ENCODE measurements at regions not wholly inside any gene's neighbourhood (a gene's known extent, or its start where the extent isn't known, plus 50 kb on each side); places are given as distances from the start of the nearest gene placed in this dataset.

DNA sequence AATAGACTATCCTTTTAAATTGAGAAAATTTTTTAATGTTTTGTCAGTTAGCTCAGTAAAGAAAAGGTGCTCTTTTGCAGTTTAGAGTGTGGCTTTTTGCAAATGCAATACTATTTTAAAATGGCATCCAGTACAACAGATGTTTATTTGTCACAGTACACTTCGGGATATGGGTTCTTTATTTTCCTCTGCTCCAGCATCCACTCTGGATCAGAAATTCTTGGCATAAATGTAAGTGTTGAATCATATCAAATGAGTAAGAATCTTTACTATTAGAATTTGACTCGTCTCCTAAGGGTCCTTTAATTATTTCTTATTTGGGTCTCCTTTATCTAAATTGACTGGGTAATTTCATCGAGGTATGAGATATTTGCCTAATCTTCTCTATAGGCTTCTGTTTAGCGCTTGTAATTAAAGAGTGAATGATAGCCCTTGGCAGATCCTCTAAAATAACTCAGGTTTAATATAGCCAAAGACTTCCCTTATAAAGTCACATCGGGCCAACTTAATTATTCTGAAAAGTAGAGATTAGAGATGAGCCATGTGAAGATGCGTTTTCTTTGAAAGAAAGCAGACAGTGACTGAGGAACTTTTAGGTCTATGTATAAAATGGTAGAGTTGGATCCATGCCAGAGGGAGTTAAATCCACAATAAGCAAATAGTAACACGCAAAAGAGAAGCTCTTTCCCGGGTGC, 132.7 kb downstream of the CASP12 start:
- no peak for TF ChIP-seq EZH2 (IDR thresholded peaks at IDR 0.05; ENCODE audit: borderline replicate concordance, low read length)
- TF ChIP-seq, protein P1, sequence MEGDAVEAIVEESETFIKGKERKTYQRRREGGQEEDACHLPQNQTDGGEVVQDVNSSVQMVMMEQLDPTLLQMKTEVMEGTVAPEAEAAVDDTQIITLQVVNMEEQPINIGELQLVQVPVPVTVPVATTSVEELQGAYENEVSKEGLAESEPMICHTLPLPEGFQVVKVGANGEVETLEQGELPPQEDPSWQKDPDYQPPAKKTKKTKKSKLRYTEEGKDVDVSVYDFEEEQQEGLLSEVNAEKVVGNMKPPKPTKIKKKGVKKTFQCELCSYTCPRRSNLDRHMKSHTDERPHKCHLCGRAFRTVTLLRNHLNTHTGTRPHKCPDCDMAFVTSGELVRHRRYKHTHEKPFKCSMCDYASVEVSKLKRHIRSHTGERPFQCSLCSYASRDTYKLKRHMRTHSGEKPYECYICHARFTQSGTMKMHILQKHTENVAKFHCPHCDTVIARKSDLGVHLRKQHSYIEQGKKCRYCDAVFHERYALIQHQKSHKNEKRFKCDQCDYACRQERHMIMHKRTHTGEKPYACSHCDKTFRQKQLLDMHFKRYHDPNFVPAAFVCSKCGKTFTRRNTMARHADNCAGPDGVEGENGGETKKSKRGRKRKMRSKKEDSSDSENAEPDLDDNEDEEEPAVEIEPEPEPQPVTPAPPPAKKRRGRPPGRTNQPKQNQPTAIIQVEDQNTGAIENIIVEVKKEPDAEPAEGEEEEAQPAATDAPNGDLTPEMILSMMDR (conservative IDR thresholded peaks at IDR 0.05 in 1 of 2, IDR thresholded peaks at IDR 0.05 in 1 of 2; ENCODE audit: extremely low read depth in 1 of 2, insufficient read depth in 1 of 2, low read depth in 1 of 2, low read length in 2 of 2), result no peak
